Right atrium auricular region (tissue), 2 donors: ENCODE measurements at regions not wholly inside any gene's neighbourhood (a gene's known extent, or its start where the extent isn't known, plus 50 kb on each side); places are given as distances from the start of the nearest gene placed in this dataset.

Experiments
- DNase-seq: peaks from one replicate; pipeline ENCODE4 v3.0.0-alpha.2; 2019; ENCODE audit warnings: low spot score
- H3K27ac ChIP-seq, 2 donors: fragments of 200-600 bp; sonication (generic); 1 replicate in 1 of 2; 2 replicates in 1 of 2; pipeline ENCODE4 v1.5.1; 2016 to 2019
- H3K27me3 ChIP-seq, 2 donors: fragments of 200-600 bp; sonication (generic); one replicate each; pipeline versions ENCODE4 v1.5.1 to v1.6.0; 2017 to 2019
- H3K36me3 ChIP-seq: fragments of 200-600 bp; sonication (generic); one replicate; pipeline ENCODE4 v1.5.1; 2016
- H3K4me1 ChIP-seq, 2 donors: fragments of 200-600 bp; sonication (generic); one replicate each; pipeline versions ENCODE4 v1.5.1 to v1.6.0; 2017 to 2019
- H3K4me3 ChIP-seq, 2 donors: fragments of 200-600 bp; sonication (generic); 1 replicate in 1 of 2; 2 replicates in 1 of 2; pipeline ENCODE4 v1.5.1; 2017 to 2019; ENCODE audit warnings: mild to moderate bottlenecking in 1 of 2, moderate library complexity in 1 of 2
- H3K9me3 ChIP-seq, 2 donors: fragments of 200-600 bp; sonication (generic); one replicate each; pipeline ENCODE4 v1.5.1; 2019
- TF ChIP-seq, protein P1 (sequence below), 2 donors: fragments of 200-600 bp; sonication (generic); IDR thresholded peaks; one replicate each; pipeline ENCODE4 v1.5.1; 2019; ENCODE audit warnings: antibody characterized with exemption in 2 of 2

GRCh38 chr2:147211484-147211883 lies 633.3 kb upstream of the ACVR2A start:
- TF ChIP-seq, protein P1, sequence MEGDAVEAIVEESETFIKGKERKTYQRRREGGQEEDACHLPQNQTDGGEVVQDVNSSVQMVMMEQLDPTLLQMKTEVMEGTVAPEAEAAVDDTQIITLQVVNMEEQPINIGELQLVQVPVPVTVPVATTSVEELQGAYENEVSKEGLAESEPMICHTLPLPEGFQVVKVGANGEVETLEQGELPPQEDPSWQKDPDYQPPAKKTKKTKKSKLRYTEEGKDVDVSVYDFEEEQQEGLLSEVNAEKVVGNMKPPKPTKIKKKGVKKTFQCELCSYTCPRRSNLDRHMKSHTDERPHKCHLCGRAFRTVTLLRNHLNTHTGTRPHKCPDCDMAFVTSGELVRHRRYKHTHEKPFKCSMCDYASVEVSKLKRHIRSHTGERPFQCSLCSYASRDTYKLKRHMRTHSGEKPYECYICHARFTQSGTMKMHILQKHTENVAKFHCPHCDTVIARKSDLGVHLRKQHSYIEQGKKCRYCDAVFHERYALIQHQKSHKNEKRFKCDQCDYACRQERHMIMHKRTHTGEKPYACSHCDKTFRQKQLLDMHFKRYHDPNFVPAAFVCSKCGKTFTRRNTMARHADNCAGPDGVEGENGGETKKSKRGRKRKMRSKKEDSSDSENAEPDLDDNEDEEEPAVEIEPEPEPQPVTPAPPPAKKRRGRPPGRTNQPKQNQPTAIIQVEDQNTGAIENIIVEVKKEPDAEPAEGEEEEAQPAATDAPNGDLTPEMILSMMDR (IDR thresholded peaks at IDR 0.05), result no peak
- no peak for DNase-seq

GRCh38 chr2:147204102-147204501 lies 640.7 kb upstream of the ACVR2A start:
- TF ChIP-seq, protein P1 (IDR thresholded peaks at IDR 0.05), result no peak
- Histone ChIP-seq H3K27me3 (no peaks in the 10 kb centered on the region), H3K36me3 (no peaks in the 10 kb centered on the region), H3K4me3 (no peak overlapping the region), H3K4me1 (no peaks in the 10 kb centered on the region), H3K27ac (no peak overlapping the region), H3K9me3 (peaks cover 0 to 6% of the 10 kb centered on the region in 2 donors)
- no peak for DNase-seq

More at GRCh38 chr2:147211484-147211883, 633.3 kb upstream of the ACVR2A start:
- Histone ChIP-seq H3K4me1 (no peaks in the 10 kb centered on the region), H3K4me3 (no peak overlapping the region), H3K9me3 (peaks cover 0 to under 1% of the 10 kb centered on the region in 2 donors), H3K27me3 (no peaks in the 10 kb centered on the region), H3K27ac (no peak overlapping the region), H3K36me3 (no peaks in the 10 kb centered on the region)

DNA sequence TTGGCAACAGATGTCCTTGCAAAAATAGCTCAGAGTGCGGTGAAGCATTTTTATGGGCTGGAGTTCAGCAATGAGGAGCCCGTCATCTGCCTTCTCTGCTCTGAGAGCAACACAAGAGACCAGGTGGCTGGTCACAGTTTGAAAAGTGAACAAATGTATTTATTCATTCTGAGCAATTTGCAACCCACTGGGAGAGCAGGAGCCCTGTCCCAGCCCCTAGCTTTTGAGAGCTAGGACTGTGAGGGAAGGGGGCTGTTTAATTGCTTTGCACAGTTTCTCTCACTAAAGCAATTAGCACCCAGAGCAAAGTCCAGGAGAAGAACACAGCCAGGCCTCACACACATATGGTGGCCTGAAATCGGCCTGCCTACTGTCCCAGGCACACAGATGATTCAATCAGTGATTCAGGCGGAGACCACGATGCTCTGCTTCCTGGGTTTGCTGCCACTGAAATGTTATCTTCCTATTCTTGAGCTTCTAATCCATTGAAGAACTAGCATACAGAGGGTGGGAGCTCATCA lies 646.1 kb upstream of the ACVR2A start:
- no peak for DNase-seq
- H3K4me1 ChIP-seq, result no peaks in the 10 kb centered on the region
- TF ChIP-seq, protein P1 (IDR thresholded peaks at IDR 0.05), result no peak
- no peaks in the 10 kb centered on the region for H3K27me3 ChIP-seq
- no peak overlapping the region for H3K4me3 ChIP-seq
- no peaks in the 10 kb centered on the region for H3K36me3 ChIP-seq
- no peaks in the 10 kb centered on the region for H3K9me3 ChIP-seq
- H3K27ac ChIP-seq, result no peak overlapping the region

DNA sequence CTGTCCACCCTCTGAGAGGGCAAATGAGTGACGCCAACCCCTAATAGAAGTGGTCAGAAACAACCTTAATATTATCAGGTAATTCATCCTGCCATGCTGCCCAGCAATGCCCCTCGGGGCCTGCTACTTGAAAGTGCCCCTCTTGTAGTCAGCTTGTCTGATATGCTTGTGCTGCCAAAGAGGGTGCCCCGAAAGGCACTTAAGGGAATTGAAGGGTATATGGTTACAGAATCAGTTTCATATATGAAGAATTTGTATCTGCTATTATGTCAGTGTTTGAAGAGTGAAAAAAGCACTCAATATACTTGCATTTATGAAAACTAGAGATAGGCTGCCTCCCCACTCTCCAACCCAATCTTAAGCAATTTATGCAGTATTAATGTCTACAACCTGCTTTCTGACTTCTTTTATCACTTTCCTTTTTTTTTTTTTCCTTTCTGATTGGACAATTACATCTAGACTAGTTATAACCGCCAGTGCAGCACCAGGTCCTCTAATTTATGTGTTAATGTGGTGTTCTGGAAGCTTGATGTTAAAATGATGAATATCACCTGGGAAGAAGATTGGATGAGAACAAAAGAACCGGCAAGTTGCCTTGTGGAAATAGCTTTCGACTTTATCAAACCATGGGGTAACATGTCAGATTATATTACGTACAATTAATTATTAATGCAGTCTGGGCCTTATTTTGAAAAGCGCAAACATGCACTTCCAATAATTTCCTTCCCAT lies 646.9 kb upstream of the ACVR2A start:
- no peaks in the 10 kb centered on the region for H3K4me1 ChIP-seq

DNA sequence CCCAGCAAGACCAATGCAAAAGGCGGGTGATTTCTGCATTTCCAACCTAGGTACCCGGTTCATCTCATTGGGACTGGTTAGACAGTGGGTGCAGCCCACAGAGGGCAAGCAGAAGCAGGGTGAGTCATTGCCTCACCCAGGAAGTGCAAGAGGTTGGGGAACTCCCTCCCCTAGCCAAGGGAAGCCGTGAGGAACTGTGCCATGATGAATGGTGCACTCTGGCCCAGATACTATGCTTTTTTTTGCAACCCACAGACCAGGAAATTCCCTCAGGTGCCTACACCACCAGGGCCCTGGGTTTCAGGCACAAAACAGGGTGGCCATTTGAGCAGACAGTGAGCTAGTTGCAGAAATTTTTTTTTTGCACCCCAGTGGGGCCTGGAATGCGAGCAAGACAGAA lies 662.6 kb upstream of the ACVR2A start:
- Histone ChIP-seq H3K27ac (no peak overlapping the region), H3K36me3 (no peaks in the 10 kb centered on the region), H3K4me3 (no peak overlapping the region), H3K27me3 (no peaks in the 10 kb centered on the region), H3K9me3 (peaks cover 0 to 13% of the 10 kb centered on the region in 2 donors), H3K4me1 (no peaks in the 10 kb centered on the region)
- no peak for DNase-seq
- TF ChIP-seq, protein P1 (IDR thresholded peaks at IDR 0.05), result no peak

More for the DNA sequence above, 646.9 kb upstream of the ACVR2A start:
- no peaks in the 10 kb centered on the region for H3K36me3 ChIP-seq
- TF ChIP-seq, protein P1 (IDR thresholded peaks at IDR 0.05), result no peak
- no peak overlapping the region for H3K4me3 ChIP-seq
- DNase-seq, result no peak
- H3K9me3 ChIP-seq, result no peaks in the 10 kb centered on the region
- H3K27me3 ChIP-seq, result no peaks in the 10 kb centered on the region
- H3K27ac ChIP-seq, result no peak overlapping the region
